ENCODE measurements at regions not wholly inside any gene's neighbourhood (a gene's known extent, or its start where the extent isn't known, plus 50 kb on each side); places are given as distances from the start of the nearest gene placed in this dataset.

- TF ChIP-seq SIN3A (IDR thresholded peaks at IDR 0.05; ENCODE audit: low read depth, low read length) (no peak), GATAD2B (conservative IDR thresholded peaks at IDR 0.05; ENCODE audit: low read depth) (no peak), KDM1A (IDR thresholded peaks at IDR 0.05; ENCODE audit: borderline replicate concordance) (no peak)
Measured at GRCh38 chr18:73752546-73752945, 395.1 kb downstream of the FBXO15 start.
